H1 (cell line): ENCODE measurements at regions not wholly inside any gene's neighbourhood (a gene's known extent, or its start where the extent isn't known, plus 50 kb on each side); places are given as distances from the start of the nearest gene placed in this dataset.

Source experiments
- ATF3 ChIP-seq: IDR thresholded peaks from 2 replicates; pipeline ENCODE4 v1.6.1; 2011; ENCODE audit warnings: low read depth, mild to moderate bottlenecking, low read length; ENCODE audit not compliant: insufficient read depth
- EGR1 ChIP-seq: IDR thresholded peaks from 2 replicates; pipeline ENCODE4 v1.6.1; 2011; ENCODE audit warnings: low read depth, low read length, borderline replicate concordance
- RFX5 ChIP-seq: IDR thresholded peaks from 2 replicates; pipeline ENCODE4 v1.6.1; 2011; ENCODE audit warnings: low read depth, low read length, improper control_type of control experiment, borderline replicate concordance
- TAF1 ChIP-seq: IDR thresholded peaks from 2 replicates; pipeline ENCODE4 v1.6.1; 2011; ENCODE audit warnings: mild to moderate bottlenecking, low read depth, low read length
- TAF7 ChIP-seq: optimal IDR thresholded peaks from 2 replicates; pipeline ENCODE3; 2011; ENCODE audit warnings: low read depth, mild to moderate bottlenecking, inconsistent platforms, low read length, moderate library complexity, borderline replicate concordance

GRCh38 chr10:130511766-130512165 lies 375.6 kb downstream of the GLRX3 start (continued):
- TF ChIP-seq TAF1 (no peak), TAF7 (no peak), RFX5 (no peak), EGR1 (no peak), ATF3 (no peak)
